CD14-positive monocyte (primary cell): ENCODE measurements at regions not wholly inside any gene's neighbourhood (a gene's known extent, or its start where the extent isn't known, plus 50 kb on each side); places are given as distances from the start of the nearest gene placed in this dataset.

Experiments used
- DNase-seq, 3 donors: peaks; one replicate each; pipeline ENCODE4 v3.0.0-alpha.2; 2011 to 2022
- H2AFZ ChIP-seq: 2 replicates; pipeline ENCODE4 v1.6.0; 2012; ENCODE audit warnings: mild to moderate bottlenecking, low read depth, low read length, inconsistent platforms; ENCODE audit not compliant: insufficient read depth, poor library complexity, severe bottlenecking
- H3K27ac ChIP-seq, 2 donors: 1 replicate in 1 of 2; 2 replicates in 1 of 2; pipeline ENCODE4 v1.5.1; 2012 to 2013; ENCODE audit warnings: low read length in 2 of 2, control low read depth in 1 of 2, inconsistent platforms in 1 of 2, low read depth in 1 of 2, mild to moderate bottlenecking in 1 of 2
- H3K27me3 ChIP-seq, 2 donors: one replicate each; pipeline versions ENCODE4 v1.6.0 to v1.6.1; 2011 to 2013; ENCODE audit warnings: low read length in 2 of 2; ENCODE audit not compliant: control insufficient read depth in 2 of 2, insufficient read depth in 2 of 2
- H3K36me3 ChIP-seq, 2 donors: replicated peaks in 1 of 2; 1 replicate in 1 of 2; 2 replicates in 1 of 2; pipeline versions ENCODE4 v1.5.1 to v1.6.1; 2012 to 2013; ENCODE audit warnings: low read length in 2 of 2, control low read depth in 1 of 2, inconsistent platforms in 1 of 2, mild to moderate bottlenecking in 1 of 2; ENCODE audit not compliant: insufficient read depth in 2 of 2, control insufficient read depth in 1 of 2
- H3K4me1 ChIP-seq, 2 donors: 1 replicate in 1 of 2; 2 replicates in 1 of 2; pipeline versions ENCODE4 v1.5.1 to v1.6.1; 2012 to 2013; ENCODE audit warnings: low read length in 2 of 2, control low read depth in 1 of 2, inconsistent platforms in 1 of 2, mild to moderate bottlenecking in 1 of 2, moderate library complexity in 1 of 2; ENCODE audit not compliant: insufficient read depth in 2 of 2, control insufficient read depth in 1 of 2
- H3K4me2 ChIP-seq: replicated peaks from 2 replicates; pipeline ENCODE3; 2012; ENCODE audit warnings: low read length, moderate library complexity, mild to moderate bottlenecking; ENCODE audit not compliant: poor library complexity, severe bottlenecking; ENCODE audit errors: extremely low read depth
- H3K4me3 ChIP-seq, 3 experiments: fragments of 200-600 bp in 1 of 3; sonication (generic) in 1 of 3; replicated peaks in 1 of 3; 1 replicate in 2 of 3; 2 replicates in 1 of 3; pipeline ENCODE4 v1.5.1; 2011 to 2013; ENCODE audit warnings: low read length in 3 of 3, mild to moderate bottlenecking in 3 of 3, control low read depth in 2 of 3, low read depth in 2 of 3, inconsistent platforms in 1 of 3, moderate library complexity in 1 of 3
- H3K79me2 ChIP-seq: 2 replicates; pipeline ENCODE4 v1.6.0; 2012; ENCODE audit warnings: mild to moderate bottlenecking, control low read depth, inconsistent platforms, low read length, moderate library complexity; ENCODE audit not compliant: insufficient read depth
- H3K9ac ChIP-seq: 2 replicates; pipeline ENCODE4 v1.6.0; 2017; ENCODE audit warnings: low read length, mild to moderate bottlenecking; ENCODE audit not compliant: insufficient read depth, poor library complexity, severe bottlenecking
- H3K9me3 ChIP-seq, 2 donors: replicated peaks in 1 of 2; 1 replicate in 1 of 2; 2 replicates in 1 of 2; pipeline versions ENCODE4 v1.5.1 to v1.6.1; 2012 to 2013; ENCODE audit warnings: low read length in 2 of 2, control low read depth in 1 of 2; ENCODE audit not compliant: control insufficient read depth in 1 of 2, insufficient read depth in 1 of 2
- H4K20me1 ChIP-seq: 2 replicates; pipeline ENCODE4 v1.6.0; 2012; ENCODE audit warnings: mild to moderate bottlenecking, low read length, control low read depth, moderate library complexity; ENCODE audit not compliant: insufficient read depth
- H3K27ac Mint-ChIP-seq, 7 donors: one replicate each; pipeline ENCODE4 v1.8.0; 2020; ENCODE audit warnings: mild to moderate bottlenecking in 7 of 7, mixed read lengths in 7 of 7, moderate library complexity in 6 of 7, inconsistent platforms in 2 of 7
- H3K27me3 Mint-ChIP-seq, 3 donors: one replicate each; pipeline ENCODE4 v1.8.0; 2021 to 2022; ENCODE audit warnings: low read depth in 3 of 3, mild to moderate bottlenecking in 3 of 3, mixed read lengths in 3 of 3, moderate library complexity in 3 of 3, inconsistent platforms in 1 of 3
- H3K36me3 Mint-ChIP-seq, 2 donors: one replicate each; pipeline ENCODE4 v1.8.0; 2020; ENCODE audit warnings: mixed read lengths in 2 of 2, inconsistent platforms in 1 of 2, mild to moderate bottlenecking in 1 of 2
- H3K4me1 Mint-ChIP-seq: one replicate; pipeline ENCODE4 v1.8.0; 2020; ENCODE audit warnings: mild to moderate bottlenecking, mixed read lengths
- H3K4me3 Mint-ChIP-seq, 2 donors: one replicate each; pipeline ENCODE4 v1.8.0; 2020; ENCODE audit warnings: mild to moderate bottlenecking in 2 of 2, mixed read lengths in 2 of 2, moderate library complexity in 1 of 2
- H3K9me3 Mint-ChIP-seq, 7 donors: one replicate each; pipeline ENCODE4 v1.8.0; 2020 to 2022; ENCODE audit warnings: mixed read lengths in 7 of 7, mild to moderate bottlenecking in 6 of 7, moderate library complexity in 6 of 7, inconsistent platforms in 2 of 7
- WGBS: methylation state at CpG from one replicate; pipeline ENCODE4 v1.1.5; 2013; ENCODE audit warnings: missing lambda C conversion rate; ENCODE audit not compliant: insufficient coverage; 5-methylcytosine and 5-hydroxymethylcytosine counted together
- intact Hi-C, 2 donors: fragments of 100-400 bp; cut with micrococcal nuclease; formaldehyde crosslinking; loops; one replicate each; pipeline versions ENCODE4 v1.15.0 to v1.15.1; 2023
- TF ChIP-seq, protein P1 (sequence below): fragments of 200-600 bp; IDR thresholded peaks from one replicate; pipeline ENCODE4 v1.8.0; 2022; ENCODE audit warnings: antibody characterized with exemption, mild to moderate bottlenecking

DNA sequence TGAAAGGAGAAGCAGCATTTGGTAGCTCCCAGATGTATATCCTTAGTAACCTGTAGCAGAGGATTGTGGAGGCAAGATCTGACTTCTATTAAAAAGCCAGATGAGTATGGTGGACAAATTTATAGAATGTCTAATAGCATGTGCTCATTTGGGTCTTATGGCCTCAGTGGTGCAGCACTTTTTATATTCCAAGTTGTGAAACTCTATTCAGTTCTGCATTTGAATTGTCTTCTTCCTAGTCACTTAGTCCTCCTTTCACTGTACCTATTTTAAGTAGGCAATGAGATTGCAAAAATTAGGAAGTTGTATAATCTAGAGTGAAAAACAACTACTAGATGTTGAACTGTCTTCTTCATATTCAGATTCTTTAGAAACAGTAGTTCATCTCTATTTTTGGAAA is 412.5 kb upstream of the PCDH9 start:
- TF ChIP-seq, protein P1, sequence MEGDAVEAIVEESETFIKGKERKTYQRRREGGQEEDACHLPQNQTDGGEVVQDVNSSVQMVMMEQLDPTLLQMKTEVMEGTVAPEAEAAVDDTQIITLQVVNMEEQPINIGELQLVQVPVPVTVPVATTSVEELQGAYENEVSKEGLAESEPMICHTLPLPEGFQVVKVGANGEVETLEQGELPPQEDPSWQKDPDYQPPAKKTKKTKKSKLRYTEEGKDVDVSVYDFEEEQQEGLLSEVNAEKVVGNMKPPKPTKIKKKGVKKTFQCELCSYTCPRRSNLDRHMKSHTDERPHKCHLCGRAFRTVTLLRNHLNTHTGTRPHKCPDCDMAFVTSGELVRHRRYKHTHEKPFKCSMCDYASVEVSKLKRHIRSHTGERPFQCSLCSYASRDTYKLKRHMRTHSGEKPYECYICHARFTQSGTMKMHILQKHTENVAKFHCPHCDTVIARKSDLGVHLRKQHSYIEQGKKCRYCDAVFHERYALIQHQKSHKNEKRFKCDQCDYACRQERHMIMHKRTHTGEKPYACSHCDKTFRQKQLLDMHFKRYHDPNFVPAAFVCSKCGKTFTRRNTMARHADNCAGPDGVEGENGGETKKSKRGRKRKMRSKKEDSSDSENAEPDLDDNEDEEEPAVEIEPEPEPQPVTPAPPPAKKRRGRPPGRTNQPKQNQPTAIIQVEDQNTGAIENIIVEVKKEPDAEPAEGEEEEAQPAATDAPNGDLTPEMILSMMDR, result no peak
- Histone ChIP-seq H3K9me3 (peaks cover 0 to 2% of the 10 kb centered on the region in 2 donors), H3K36me3 (no peaks in the 10 kb centered on the region), H4K20me1 (no peaks in the 10 kb centered on the region), H3K4me2 (peak overlapping the region; percentile 49), H3K4me1 (peaks cover 38% of the 10 kb centered on the region in 2 donors), H3K9ac (no peak overlapping the region), H3K79me2 (no peaks in the 10 kb centered on the region), H3K27ac (peak overlapping the region in 1 of 2 donors; percentile 68), H2AFZ (peak overlapping the region; percentile 42), H3K4me3 (peak overlapping the region in 1 of 3 experiments; percentile 35), H3K27me3 (no peaks in the 10 kb centered on the region)
- Mint-ChIP-seq H3K27ac (peak overlapping the region in 4 of 7 donors; percentile 41 to 80 (median 62)), H3K9me3 (peaks cover 0 to 4% (median 0%) of the 10 kb centered on the region in 7 donors), H3K36me3 (no peaks in the 10 kb centered on the region), H3K4me3 (peak overlapping the region in 1 of 2 donors; percentile 16), H3K4me1 (peaks cover 44% of the 10 kb centered on the region), H3K27me3 (no peaks in the 10 kb centered on the region)
- intact Hi-C loops, result no loop called here
- peak; percentile 3 to 31 (median 20) for DNase-seq

DNA sequence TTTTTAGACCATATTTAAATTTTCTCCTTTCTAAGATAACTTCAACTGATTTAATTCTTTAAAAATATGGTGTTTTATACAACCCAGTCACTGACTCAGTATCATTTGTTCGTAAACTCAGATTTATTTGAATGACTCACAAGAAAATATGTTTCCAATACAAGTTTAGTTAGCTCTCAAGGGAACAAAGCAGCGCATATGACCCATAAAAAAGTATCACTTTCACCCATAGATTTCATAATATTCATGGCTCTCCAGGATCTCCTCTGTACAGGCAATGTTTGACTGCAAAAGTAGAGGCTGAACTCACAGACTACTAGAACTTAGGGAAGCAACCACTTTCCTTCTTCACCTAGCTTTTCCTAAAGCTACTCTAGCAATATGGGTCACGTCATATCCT is 405.6 kb upstream of the PCDH9 start:
- 100% methylated on average over 2 of the region's 3 CpGs for WGBS
- Mint-ChIP-seq H3K27me3 (no peaks in the 10 kb centered on the region), H3K9me3 (peaks cover 0 to 7% (median 4%) of the 10 kb centered on the region in 7 donors), H3K4me1 (peaks cover 22% of the 10 kb centered on the region), H3K36me3 (no peaks in the 10 kb centered on the region), H3K27ac (no peak overlapping the region), H3K4me3 (no peak overlapping the region)
- H3K9ac ChIP-seq, result no peak overlapping the region
- no peak overlapping the region for H3K4me2 ChIP-seq
- H3K27me3 ChIP-seq, result no peaks in the 10 kb centered on the region
- peaks cover 16% of the 10 kb centered on the region in 2 donors for H3K4me1 ChIP-seq
- TF ChIP-seq, protein P1, result no peak
- H3K36me3 ChIP-seq, result no peaks in the 10 kb centered on the region
- no peaks in the 10 kb centered on the region for H4K20me1 ChIP-seq
- DNase-seq, result no peak
- H3K79me2 ChIP-seq, result no peaks in the 10 kb centered on the region
- H3K9me3 ChIP-seq, result peaks cover 0 to 2% of the 10 kb centered on the region in 2 donors
- intact Hi-C loops, result no loop called here
- no peak overlapping the region for H3K27ac ChIP-seq
- no peak overlapping the region for H3K4me3 ChIP-seq
- H2AFZ ChIP-seq, result no peak overlapping the region
